ENCODE measurements at regions not wholly inside any gene's neighbourhood (a gene's known extent, or its start where the extent isn't known, plus 50 kb on each side); places are given as distances from the start of the nearest gene placed in this dataset.

DNA sequence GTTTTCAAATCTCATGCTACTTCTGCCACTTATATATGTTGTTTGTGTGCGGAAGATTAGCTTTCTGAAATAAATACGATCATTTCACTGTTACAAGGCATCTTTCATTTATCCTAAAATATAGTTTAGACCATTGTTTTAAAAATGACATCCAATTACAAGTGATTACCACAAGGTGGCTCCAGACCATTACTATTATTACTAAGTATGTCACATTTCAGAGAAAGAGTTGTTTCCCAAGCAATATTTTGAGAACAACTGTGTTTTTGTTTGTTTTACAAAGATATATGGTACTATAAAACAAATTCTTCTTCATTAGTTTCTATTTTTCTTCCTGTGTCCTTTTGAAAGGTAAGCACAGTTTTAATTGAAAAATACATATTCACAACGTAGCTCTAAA is 136.0 kb upstream of the RAP2B start:
- POLR2A ChIA-PET, result no interaction called here
- TF ChIP-seq, protein P1, sequence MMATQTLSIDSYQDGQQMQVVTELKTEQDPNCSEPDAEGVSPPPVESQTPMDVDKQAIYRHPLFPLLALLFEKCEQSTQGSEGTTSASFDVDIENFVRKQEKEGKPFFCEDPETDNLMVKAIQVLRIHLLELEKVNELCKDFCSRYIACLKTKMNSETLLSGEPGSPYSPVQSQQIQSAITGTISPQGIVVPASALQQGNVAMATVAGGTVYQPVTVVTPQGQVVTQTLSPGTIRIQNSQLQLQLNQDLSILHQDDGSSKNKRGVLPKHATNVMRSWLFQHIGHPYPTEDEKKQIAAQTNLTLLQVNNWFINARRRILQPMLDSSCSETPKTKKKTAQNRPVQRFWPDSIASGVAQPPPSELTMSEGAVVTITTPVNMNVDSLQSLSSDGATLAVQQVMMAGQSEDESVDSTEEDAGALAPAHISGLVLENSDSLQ (IDR thresholded peaks at IDR 0.05), result no peak
- TF ChIP-seq TARDBP (IDR thresholded peaks at IDR 0.05) (no peak), FOXK2 (IDR thresholded peaks at IDR 0.05) (no peak), CTBP1 (IDR thresholded peaks at IDR 0.05; ENCODE audit: borderline replicate concordance) (no peak), SP1 (IDR thresholded peaks at IDR 0.05) (no peak), ELF4 (IDR thresholded peaks at IDR 0.05) (no peak), NFRKB (IDR thresholded peaks at IDR 0.05) (no peak), ZNF384 (IDR thresholded peaks at IDR 0.05) (no peak), HDGF (IDR thresholded peaks at IDR 0.05; ENCODE audit: borderline replicate concordance) (no peak), ARNT (IDR thresholded peaks at IDR 0.05) (no peak), SUZ12 (IDR thresholded peaks at IDR 0.05) (no peak), L3MBTL2 (conservative IDR thresholded peaks at IDR 0.05) (no peak)
- CTCF ChIA-PET, result interaction anchor here (0.6 kb wide), 1 partner anchor 578 kb away, joined by 3 read pairs; no protein-coding TSS in a partner anchor
- peak; percentile 16 for DNase-seq (ENCODE audit: extremely low spot score)

DNA sequence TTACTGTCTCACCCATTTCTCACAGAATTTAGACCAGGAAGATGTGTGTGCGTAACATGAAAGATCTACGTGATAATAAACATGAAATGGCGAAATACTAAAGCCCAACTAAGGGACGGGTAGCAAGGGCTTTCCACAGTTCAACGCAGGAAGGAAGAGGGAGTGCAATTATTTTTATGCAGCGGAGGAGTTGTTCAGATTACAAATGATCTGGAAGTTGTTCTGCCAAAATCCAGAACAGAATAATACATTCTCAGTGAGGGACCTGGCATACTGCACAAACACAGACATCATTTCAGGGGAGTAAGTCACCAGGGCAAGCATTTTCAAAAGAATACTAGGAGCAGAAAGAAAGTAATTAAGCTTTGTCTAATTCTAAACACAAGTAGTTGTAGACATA is 133.6 kb upstream of the RAP2B start:
- DNase-seq (ENCODE audit: extremely low spot score), result no peak
- TF ChIP-seq FOXA1 (IDR thresholded peaks at IDR 0.05) (no peak), BHLHE40 (IDR thresholded peaks at IDR 0.05; ENCODE audit: borderline replicate concordance) (no peak), NFRKB (IDR thresholded peaks at IDR 0.05) (no peak), L3MBTL2 (conservative IDR thresholded peaks at IDR 0.05) (no peak), TARDBP (IDR thresholded peaks at IDR 0.05) (no peak), ELF4 (IDR thresholded peaks at IDR 0.05) (no peak), ZNF384 (IDR thresholded peaks at IDR 0.05) (no peak), SP1 (IDR thresholded peaks at IDR 0.05) (no peak), CTBP1 (IDR thresholded peaks at IDR 0.05; ENCODE audit: borderline replicate concordance) (no peak), ARNT (IDR thresholded peaks at IDR 0.05) (no peak), FOXM1 (IDR thresholded peaks at IDR 0.05; ENCODE audit: borderline replicate concordance) (no peak), FOXK2 (IDR thresholded peaks at IDR 0.05) (no peak), HDGF (IDR thresholded peaks at IDR 0.05; ENCODE audit: borderline replicate concordance) (no peak), SUZ12 (IDR thresholded peaks at IDR 0.05) (no peak), LEF1 (IDR thresholded peaks at IDR 0.05; ENCODE audit: borderline replicate concordance) (no peak)
- TF ChIP-seq, protein P1 (IDR thresholded peaks at IDR 0.05), result no peak
- ChIA-PET POLR2A (no interaction called here), CTCF (no interaction called here)

DNA sequence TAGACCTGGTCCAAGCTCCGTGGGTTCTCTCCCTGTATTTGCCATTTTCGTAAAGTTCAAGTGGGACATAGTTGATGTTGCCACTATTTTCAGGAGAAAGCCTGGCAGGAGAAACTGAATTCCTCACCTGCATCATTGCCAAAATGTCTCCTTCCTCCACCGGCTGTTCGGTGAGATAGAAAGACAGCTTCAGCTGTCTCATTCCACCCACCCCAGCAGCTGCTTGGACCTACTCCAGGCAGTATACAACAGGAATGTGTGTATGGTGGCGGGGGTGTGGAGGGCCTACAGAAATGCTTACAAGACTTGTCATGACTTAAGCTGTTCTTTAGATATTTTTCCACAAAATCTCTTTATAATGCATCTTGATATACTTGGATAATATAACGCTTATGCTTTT is 132.7 kb upstream of the RAP2B start:
- no peak for DNase-seq (ENCODE audit: extremely low spot score)
- CTCF ChIA-PET, result interaction anchor here (0.6 kb wide), 2 partner anchors 988 to 1223 kb away, joined by 3 read pairs; no protein-coding TSS in a partner anchor

DNA sequence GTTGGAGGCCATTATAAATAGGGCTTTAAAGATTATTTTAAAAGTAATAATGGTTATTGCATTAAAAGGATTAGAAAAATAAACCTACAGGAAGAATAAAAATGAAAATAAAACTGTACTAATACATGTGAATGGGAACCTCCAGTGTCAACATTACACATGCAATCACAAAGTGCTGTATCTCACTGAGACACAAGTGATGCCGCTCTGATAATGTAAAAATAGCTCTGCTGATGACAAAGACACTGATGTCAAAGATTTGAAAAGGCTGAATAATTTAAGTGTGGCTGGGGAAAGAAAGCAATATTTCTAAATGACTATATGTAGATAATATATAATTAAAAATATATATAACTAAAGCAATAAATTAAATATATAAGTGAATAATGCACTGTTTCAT is 129.1 kb upstream of the RAP2B start:
- POLR2A ChIA-PET, result no interaction called here
- DNase-seq (ENCODE audit: extremely low spot score), result no peak
- TF ChIP-seq HDGF (IDR thresholded peaks at IDR 0.05; ENCODE audit: borderline replicate concordance) (no peak), L3MBTL2 (conservative IDR thresholded peaks at IDR 0.05) (no peak), LEF1 (IDR thresholded peaks at IDR 0.05; ENCODE audit: borderline replicate concordance) (no peak), BHLHE40 (IDR thresholded peaks at IDR 0.05; ENCODE audit: borderline replicate concordance) (no peak), FOXA1 (IDR thresholded peaks at IDR 0.05) (no peak), NFRKB (IDR thresholded peaks at IDR 0.05) (no peak), SUZ12 (IDR thresholded peaks at IDR 0.05) (no peak), ARNT (IDR thresholded peaks at IDR 0.05) (no peak), ZNF384 (IDR thresholded peaks at IDR 0.05) (no peak), ELF4 (IDR thresholded peaks at IDR 0.05) (no peak), TARDBP (IDR thresholded peaks at IDR 0.05) (no peak), SP1 (IDR thresholded peaks at IDR 0.05) (no peak), FOXK2 (IDR thresholded peaks at IDR 0.05) (no peak), FOXM1 (IDR thresholded peaks at IDR 0.05; ENCODE audit: borderline replicate concordance) (no peak), CTBP1 (IDR thresholded peaks at IDR 0.05; ENCODE audit: borderline replicate concordance) (no peak)
- TF ChIP-seq, protein P1 (IDR thresholded peaks at IDR 0.05), result no peak
- CTCF ChIA-PET, result interaction anchor here (1.2 kb wide), 1 partner anchor 10 kb away, joined by 4 read pairs; no protein-coding TSS in a partner anchor

More for the DNA sequence above, 132.7 kb upstream of the RAP2B start:
- no peak for TF ChIP-seq NFRKB (IDR thresholded peaks at IDR 0.05)
- no peak for TF ChIP-seq ELF4 (IDR thresholded peaks at IDR 0.05)
- TF ChIP-seq, protein P1 (IDR thresholded peaks at IDR 0.05), result no peak
- TF ChIP-seq FOXK2 (IDR thresholded peaks at IDR 0.05), result no peak
- TF ChIP-seq FOXM1 (IDR thresholded peaks at IDR 0.05; ENCODE audit: borderline replicate concordance), result no peak
- no peak for TF ChIP-seq ZNF384 (IDR thresholded peaks at IDR 0.05)
- TF ChIP-seq ARNT (IDR thresholded peaks at IDR 0.05), result no peak
- no peak for TF ChIP-seq FOXA1 (IDR thresholded peaks at IDR 0.05)
- TF ChIP-seq TARDBP (IDR thresholded peaks at IDR 0.05), result no peak
- no peak for TF ChIP-seq HDGF (IDR thresholded peaks at IDR 0.05; ENCODE audit: borderline replicate concordance)
- no peak for TF ChIP-seq L3MBTL2 (conservative IDR thresholded peaks at IDR 0.05)
- TF ChIP-seq SP1 (IDR thresholded peaks at IDR 0.05), result no peak
- no peak for TF ChIP-seq BHLHE40 (IDR thresholded peaks at IDR 0.05; ENCODE audit: borderline replicate concordance)
- no peak for TF ChIP-seq CTBP1 (IDR thresholded peaks at IDR 0.05; ENCODE audit: borderline replicate concordance)
- no peak for TF ChIP-seq LEF1 (IDR thresholded peaks at IDR 0.05; ENCODE audit: borderline replicate concordance)
- POLR2A ChIA-PET, result no interaction called here

DNA sequence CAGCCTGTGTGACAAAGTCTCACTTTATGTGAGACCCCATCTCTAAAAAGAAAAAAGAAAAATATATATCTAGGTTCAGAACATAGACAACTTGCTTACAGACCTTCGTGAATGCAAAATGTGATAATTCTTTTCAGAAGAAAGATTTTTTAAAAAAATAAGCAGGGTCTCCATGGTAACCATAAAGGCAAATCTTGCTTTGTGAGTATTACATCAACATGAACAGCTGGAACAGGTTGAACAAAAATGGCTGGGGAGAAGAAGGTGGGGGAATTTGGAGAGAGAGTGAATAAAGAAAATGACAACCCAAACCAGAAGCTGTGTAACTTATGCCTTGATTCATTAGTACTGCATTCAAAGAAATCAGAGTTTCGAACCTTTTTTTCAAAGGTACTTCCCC is 125.2 kb upstream of the RAP2B start:
- CTCF ChIA-PET, result no interaction called here
- TF ChIP-seq TARDBP (IDR thresholded peaks at IDR 0.05) (no peak), FOXK2 (IDR thresholded peaks at IDR 0.05) (no peak), ZNF384 (IDR thresholded peaks at IDR 0.05) (no peak), FOXM1 (IDR thresholded peaks at IDR 0.05; ENCODE audit: borderline replicate concordance) (no peak), CTBP1 (IDR thresholded peaks at IDR 0.05; ENCODE audit: borderline replicate concordance) (no peak)
- POLR2A ChIA-PET, result no interaction called here
- DNase-seq (ENCODE audit: extremely low spot score), result no peak
